H1 (cell line): ENCODE measurements at regions not wholly inside any gene's neighbourhood (a gene's known extent, or its start where the extent isn't known, plus 50 kb on each side); places are given as distances from the start of the nearest gene placed in this dataset.

ENCODE experiments used
- CTCF ChIA-PET: fragments of 300-600 bp; sonication (Branson Sonifier 250); formaldehyde crosslinking; loops from one replicate; lab custom pipeline; 2021; ENCODE audit not compliant: partially characterized antibody; lab: Charles Lee
- POLR2A ChIA-PET: fragments of 300-600 bp; sonication (Branson Sonifier 250); formaldehyde crosslinking; loops from one replicate; lab custom pipeline; 2021; ENCODE audit warnings: inconsistent platforms; ENCODE audit not compliant: partially characterized antibody; lab: Charles Lee
- DNase-seq, 2 experiments: peaks; one replicate each; pipeline versions ENCODE4 v3.0.0 to v3.0.0-alpha.2; 2010 to 2022; ENCODE audit warnings: low spot score in 2 of 2, low read depth in 1 of 2, mixed read lengths in 1 of 2
- FAIRE-seq: peaks from 2 replicates; lab custom pipeline; 2011; peaks lifted over from hg19 to GRCh38; lab: Jason Lieb, UNC
- H2AFZ ChIP-seq: 2 replicates; pipeline ENCODE4 v1.8.1; 2012; ENCODE audit warnings: low read length, inconsistent platforms
- H2AK5ac ChIP-seq: 2 replicates; pipeline ENCODE4 v1.6.1; 2013; ENCODE audit warnings: low read depth, low read length
- H2BK120ac ChIP-seq: replicated peaks from 2 replicates; pipeline ENCODE3; 2013; ENCODE audit warnings: low read depth, low read length, inconsistent platforms
- H2BK12ac ChIP-seq: 2 replicates; pipeline ENCODE4 v1.6.1; 2013; ENCODE audit warnings: low read depth, low read length
- H2BK15ac ChIP-seq: 2 replicates; pipeline ENCODE4 v1.6.1; 2013; ENCODE audit warnings: low read length
- H2BK20ac ChIP-seq: 2 replicates; pipeline ENCODE4 v1.6.1; 2013; ENCODE audit warnings: low read length
- H2BK5ac ChIP-seq: 2 replicates; pipeline ENCODE4 v1.6.1; 2013; ENCODE audit warnings: low read depth, low read length
- H3K14ac ChIP-seq: 2 replicates; pipeline ENCODE4 v1.6.1; 2013; ENCODE audit warnings: inconsistent platforms; ENCODE audit not compliant: insufficient read length
- H3K18ac ChIP-seq: 2 replicates; pipeline ENCODE4 v1.6.1; 2013; ENCODE audit warnings: low read length; ENCODE audit errors: extremely low read depth
- H3K23ac ChIP-seq: 2 replicates; pipeline ENCODE4 v1.6.1; 2013; ENCODE audit warnings: inconsistent platforms; ENCODE audit not compliant: insufficient read length
- H3K23me2 ChIP-seq: 2 replicates; pipeline ENCODE4 v1.6.1; 2013; ENCODE audit warnings: low read depth, low read length
- H3K27ac ChIP-seq: 2 replicates; pipeline ENCODE4 v1.6.1; 2011; ENCODE audit warnings: low read depth, low read length, inconsistent platforms
- H3K27me3 ChIP-seq, 4 experiments: replicated peaks in 1 of 4; 1 replicate in 1 of 4; 2 replicates in 3 of 4; pipeline versions ENCODE4 v1.6.1 to v1.8.1; 2011 to 2013; ENCODE audit warnings: low read length in 3 of 4, mild to moderate bottlenecking in 3 of 4, inconsistent platforms in 2 of 4, mixed read lengths in 2 of 4, moderate library complexity in 1 of 4; ENCODE audit not compliant: control insufficient read depth in 3 of 4, insufficient read depth in 3 of 4; ENCODE audit errors: extremely low read depth in 1 of 4
- H3K36me3 ChIP-seq, 4 experiments: 2 replicates each; pipeline versions ENCODE4 v1.6.1 to v1.8.1; 2011 to 2013; ENCODE audit warnings: mild to moderate bottlenecking in 4 of 4, low read length in 3 of 4, moderate library complexity in 2 of 4, control low read depth in 1 of 4, inconsistent platforms in 1 of 4; ENCODE audit not compliant: insufficient read depth in 4 of 4, control insufficient read depth in 2 of 4
- H3K4ac ChIP-seq: replicated peaks from 2 replicates; pipeline ENCODE3; 2013; ENCODE audit warnings: low read length, low read depth, mixed read lengths, inconsistent platforms; ENCODE audit not compliant: insufficient read length
- H3K4me1 ChIP-seq, 4 experiments: replicated peaks in 1 of 4; 1 replicate in 1 of 4; 2 replicates in 3 of 4; pipeline versions ENCODE4 v1.6.1 to v1.8.1; 2011 to 2013; ENCODE audit warnings: low read length in 3 of 4, inconsistent platforms in 2 of 4, mixed read lengths in 1 of 4; ENCODE audit not compliant: insufficient read depth in 4 of 4, control insufficient read depth in 3 of 4
- H3K4me2 ChIP-seq, 2 experiments: 2 replicates each; pipeline versions ENCODE4 v1.6.1 to v1.8.1; 2011 to 2013; ENCODE audit warnings: low read depth in 2 of 2, low read length in 2 of 2, control low read depth in 1 of 2, inconsistent platforms in 1 of 2, mild to moderate bottlenecking in 1 of 2; ENCODE audit not compliant: insufficient read depth in 1 of 2
- H3K4me3 ChIP-seq, 4 experiments: fragments of 200-600, 300-600 bp in 1 of 4; sonication (generic), shearing (Covaris generic), sonication (Bioruptor Twin) in 1 of 4; 2 replicates each; pipeline versions ENCODE4 v1.5.1 to v1.8.1; 2011 to 2016; ENCODE audit warnings: low read length in 4 of 4, low read depth in 3 of 4, control low read depth in 2 of 4, inconsistent platforms in 2 of 4, mild to moderate bottlenecking in 2 of 4, mixed read lengths in 1 of 4, moderate library complexity in 1 of 4; ENCODE audit not compliant: insufficient read depth in 2 of 4; ENCODE audit errors: extremely low read depth in 1 of 4
- H3K56ac ChIP-seq: replicated peaks from 2 replicates; pipeline ENCODE3; 2013; ENCODE audit warnings: low read depth, mild to moderate bottlenecking, mixed read lengths, low read length, inconsistent platforms; ENCODE audit not compliant: insufficient read length
- H3K79me1 ChIP-seq: 2 replicates; pipeline ENCODE4 v1.6.1; 2013; ENCODE audit warnings: low read depth, low read length, control low read depth
- H3K79me2 ChIP-seq, 2 experiments: 2 replicates each; pipeline versions ENCODE4 v1.6.1 to v1.8.1; 2012 to 2013; ENCODE audit warnings: low read length in 2 of 2, mild to moderate bottlenecking in 2 of 2, inconsistent platforms in 1 of 2; ENCODE audit not compliant: insufficient read depth in 2 of 2, control insufficient read depth in 1 of 2
- H3K9ac ChIP-seq, 4 experiments: replicated peaks in 1 of 4; 1 replicate in 1 of 4; 2 replicates in 3 of 4; pipeline versions ENCODE4 v1.6.1 to v1.8.1; 2011 to 2013; ENCODE audit warnings: low read depth in 3 of 4, low read length in 3 of 4, control low read depth in 2 of 4, mild to moderate bottlenecking in 2 of 4, moderate library complexity in 2 of 4, inconsistent platforms in 1 of 4; ENCODE audit errors: extremely low read depth in 1 of 4
- H3K9me3 ChIP-seq, 2 experiments: 2 replicates each; pipeline versions ENCODE4 v1.6.1 to v1.8.1; 2012 to 2013; ENCODE audit warnings: mild to moderate bottlenecking in 2 of 2, moderate library complexity in 2 of 2, control low read depth in 1 of 2, inconsistent platforms in 1 of 2, low read depth in 1 of 2, low read length in 1 of 2, mixed read lengths in 1 of 2; ENCODE audit not compliant: insufficient read depth in 2 of 2
- H4K20me1 ChIP-seq, 2 experiments: replicated peaks in 1 of 2; 2 replicates each; pipeline versions ENCODE3 to v1.8.1; 2011 to 2013; ENCODE audit warnings: inconsistent platforms in 2 of 2, low read length in 2 of 2, mild to moderate bottlenecking in 1 of 2; ENCODE audit not compliant: insufficient read depth in 2 of 2, control insufficient read depth in 1 of 2
- H4K5ac ChIP-seq: 2 replicates; pipeline ENCODE4 v1.6.1; 2013; ENCODE audit warnings: low read length, low read depth, mixed read lengths, inconsistent platforms; ENCODE audit not compliant: insufficient read length
- H4K8ac ChIP-seq: 2 replicates; pipeline ENCODE4 v1.8.0; 2013; ENCODE audit warnings: mild to moderate bottlenecking, moderate library complexity, low read length, inconsistent platforms; ENCODE audit not compliant: insufficient read depth; ENCODE audit errors: extremely low read depth
- H4K91ac ChIP-seq: replicated peaks from 2 replicates; pipeline ENCODE3; 2013; ENCODE audit warnings: low read length, mixed read lengths, inconsistent platforms; ENCODE audit not compliant: insufficient read length
- CHD2 ChIP-seq: IDR thresholded peaks from 2 replicates; pipeline ENCODE4 v1.6.1; 2012; ENCODE audit warnings: low read length, improper control_type of control experiment
- JUN ChIP-seq: IDR thresholded peaks from 2 replicates; pipeline ENCODE4 v1.6.1; 2011; ENCODE audit warnings: low read depth, mild to moderate bottlenecking, improper control_type of control experiment, low read length
- KDM1A ChIP-seq: fragments of 200-600, 300-600 bp; sonication (generic); IDR thresholded peaks from 2 replicates; pipeline ENCODE4 v1.7.1; 2016; ENCODE audit warnings: mild to moderate bottlenecking, low read length, borderline replicate concordance
- NANOG ChIP-seq: IDR thresholded peaks from 2 replicates; pipeline ENCODE4 v1.6.1; 2011; ENCODE audit warnings: low read length, low read depth, mild to moderate bottlenecking, inconsistent platforms; ENCODE audit not compliant: insufficient read depth, poor library complexity, severe bottlenecking
- POLR2AphosphoS5 ChIP-seq: IDR thresholded peaks from 2 replicates; pipeline ENCODE4 v1.6.1; 2011; ENCODE audit warnings: low read depth, low read length
- RNF2 ChIP-seq: fragments of 200-900, 300-1000 bp; sonication (generic); IDR thresholded peaks from 2 replicates; pipeline ENCODE4 v1.7.1; 2016; ENCODE audit warnings: borderline replicate concordance, low read depth, mild to moderate bottlenecking, antibody characterized with exemption, low read length; ENCODE audit not compliant: poor library complexity, severe bottlenecking; ENCODE audit errors: missing control alignments
- SAP30 ChIP-seq: fragments of 300-600 bp; sonication (generic); IDR thresholded peaks from 2 replicates; pipeline ENCODE4 v1.7.1; 2012; ENCODE audit warnings: low read length, moderate library complexity, mild to moderate bottlenecking, inconsistent platforms; ENCODE audit not compliant: insufficient read depth, insufficient replicate concordance
- SIX5 ChIP-seq: IDR thresholded peaks from 2 replicates; pipeline ENCODE4 v1.6.1; 2011; ENCODE audit warnings: mild to moderate bottlenecking, low read depth, low read length
- SRF ChIP-seq: IDR thresholded peaks from 2 replicates; pipeline ENCODE4 v1.6.1; 2011; ENCODE audit warnings: mild to moderate bottlenecking, low read depth, low read length, moderate library complexity
- SUZ12 ChIP-seq: fragments of 200-600 bp; sonication (generic); IDR thresholded peaks from 2 replicates; pipeline ENCODE4 v1.6.1; 2012; ENCODE audit warnings: mild to moderate bottlenecking, inconsistent platforms, low read length, moderate library complexity, mixed read lengths
- TAF7 ChIP-seq: optimal IDR thresholded peaks from 2 replicates; pipeline ENCODE3; 2011; ENCODE audit warnings: low read depth, mild to moderate bottlenecking, inconsistent platforms, low read length, moderate library complexity, borderline replicate concordance
- TBP ChIP-seq: IDR thresholded peaks from 2 replicates; pipeline ENCODE4 v1.6.1; 2011; ENCODE audit warnings: low read depth, low read length, improper control_type of control experiment
- TCF12 ChIP-seq: IDR thresholded peaks from 2 replicates; pipeline ENCODE4 v1.6.1; 2011; ENCODE audit warnings: low read depth, mild to moderate bottlenecking, low read length
- TEAD4 ChIP-seq: IDR thresholded peaks from 2 replicates; pipeline ENCODE4 v1.6.1; 2012; ENCODE audit warnings: low read depth, low read length, inconsistent platforms, mixed read lengths
- ZNF274 ChIP-seq: IDR thresholded peaks from 2 replicates; pipeline ENCODE4 v1.7.0; 2012; ENCODE audit warnings: low read length, borderline replicate concordance; ENCODE audit errors: extremely low read depth
- WGBS, 2 experiments: shearing (Covaris generic) in 1 of 2; methylation state at CpG; one replicate each; pipeline versions ENCODE4 v1.1.6 to v1.1.7; 2013 to 2015; ENCODE audit warnings: low lambda C conversion rate in 2 of 2, mixed read lengths in 2 of 2, inconsistent platforms in 1 of 2, low coverage in 1 of 2, missing lambda C conversion rate in 1 of 2; ENCODE audit not compliant: insufficient replicate concordance in 2 of 2, insufficient coverage in 1 of 2, insufficient read length in 1 of 2; ENCODE audit errors: extremely low coverage in 1 of 2, missing lambda C conversion rate in 1 of 2; 5-methylcytosine and 5-hydroxymethylcytosine counted together

DNA sequence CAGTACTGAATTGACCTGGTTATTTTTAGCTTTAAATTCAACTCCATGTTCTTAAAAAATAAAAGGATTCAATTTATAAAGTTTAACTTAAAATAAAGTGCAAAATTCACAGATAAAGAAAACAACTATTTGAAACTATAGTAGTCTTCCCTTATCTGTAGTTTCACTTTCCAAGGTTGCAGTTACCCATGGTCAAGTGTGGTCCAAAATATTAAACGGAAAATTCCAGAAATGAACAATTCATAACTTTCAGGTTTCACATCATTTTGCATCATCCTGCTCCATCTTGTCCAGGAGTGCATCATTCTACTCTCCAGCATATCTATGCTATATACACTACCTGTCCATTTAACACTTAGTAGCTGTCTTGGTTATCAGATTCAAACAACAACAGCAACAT is 54.5 kb upstream of the ZNF804A start:
- Histone ChIP-seq H3K56ac (no peak overlapping the region), H3K9ac (no peak overlapping the region), H3K27ac (no peak overlapping the region), H3K23me2 (no peaks in the 10 kb centered on the region; the same call in 1 of the 2 replicates), H4K91ac (no peak overlapping the region), H3K23ac (no peak overlapping the region), H3K79me1 (no peaks in the 10 kb centered on the region), H2BK120ac (no peak overlapping the region), H4K8ac (no peak overlapping the region), H3K79me2 (no peaks in the 10 kb centered on the region), H2BK20ac (no peak overlapping the region), H3K9me3 (no peaks in the 10 kb centered on the region), H2BK5ac (no peak overlapping the region), H2AFZ (no peak overlapping the region), H3K4me1 (no peaks in the 10 kb centered on the region), H4K5ac (no peak overlapping the region), H2BK15ac (no peak overlapping the region), H4K20me1 (no peaks in the 10 kb centered on the region), H3K27me3 (no peaks in the 10 kb centered on the region), H2AK5ac (no peak overlapping the region), H3K4me2 (no peak overlapping the region), H3K18ac (no peak overlapping the region), H3K4me3 (no peak overlapping the region), H3K14ac (no peak overlapping the region), H2BK12ac (no peak overlapping the region), H3K36me3 (no peaks in the 10 kb centered on the region), H3K4ac (no peak overlapping the region)
- ChIA-PET CTCF (no interaction called here), POLR2A (no interaction called here)
- WGBS, 2 experiments: 95% methylated on average over 1 of the region's 1 CpG; no CpG with 5 or more reads in 1 of the 2 experiments
- no peak for TF ChIP-seq NANOG
- no peak for TF ChIP-seq JUN
- TF ChIP-seq TCF12: no peak
- no peak for TF ChIP-seq TBP
- TF ChIP-seq TEAD4: no peak
- no peak for TF ChIP-seq RNF2
- no peak for TF ChIP-seq KDM1A
- TF ChIP-seq SAP30: no peak
- no peak for TF ChIP-seq POLR2AphosphoS5
- TF ChIP-seq SIX5: no peak
- TF ChIP-seq SRF: no peak
- no peak for TF ChIP-seq TAF7
- TF ChIP-seq SUZ12: no peak
- TF ChIP-seq CHD2: no peak
- no peak for TF ChIP-seq ZNF274
- FAIRE-seq (no peak), DNase-seq (no peak)
